ENCODE measurements at regions not wholly inside any gene's neighbourhood (a gene's known extent, or its start where the extent isn't known, plus 50 kb on each side); places are given as distances from the start of the nearest gene placed in this dataset.
"Not testable (repeated sequence)": the region's sequence is repeated elsewhere in the genome, so short reads cannot be mapped to it uniquely, and the experiment has no call there.

DNA sequence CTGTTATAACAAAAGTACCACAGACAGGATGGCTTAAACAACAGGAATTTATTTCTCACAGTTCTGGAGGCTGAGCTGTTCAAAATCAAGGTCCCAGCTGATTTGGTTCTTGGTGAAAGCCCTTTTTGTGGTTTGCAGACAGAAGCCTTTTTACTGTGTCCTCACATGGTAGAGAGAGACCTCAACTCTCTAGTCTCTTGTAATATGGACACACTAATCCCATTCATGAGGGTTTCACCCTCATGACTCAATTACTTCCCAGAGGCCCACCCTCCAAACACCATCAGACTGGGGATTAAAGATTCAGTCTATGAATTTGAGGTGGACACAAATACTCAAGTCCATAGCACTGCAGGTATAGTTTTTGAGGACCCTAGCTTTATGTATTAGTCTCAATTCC is 97.3 kb upstream of the WIPF3 start:
- DNase-seq = not testable (repeated sequence)

GRCh38 chr7:29723127-29723526 is 83.2 kb upstream of the WIPF3 start:
- DNase-seq = not testable (repeated sequence)

GRCh38 chr7:29723599-29723998 is 82.7 kb upstream of the WIPF3 start:
- DNase-seq = no peak

GRCh38 chr7:29729534-29730165 is 76.7 kb upstream of the WIPF3 start:
- not testable (repeated sequence) for DNase-seq

- DNase-seq = no peak
These were observed 72.0 kb upstream of the WIPF3 start for GRCh38 chr7:29734246-29734731.

DNA sequence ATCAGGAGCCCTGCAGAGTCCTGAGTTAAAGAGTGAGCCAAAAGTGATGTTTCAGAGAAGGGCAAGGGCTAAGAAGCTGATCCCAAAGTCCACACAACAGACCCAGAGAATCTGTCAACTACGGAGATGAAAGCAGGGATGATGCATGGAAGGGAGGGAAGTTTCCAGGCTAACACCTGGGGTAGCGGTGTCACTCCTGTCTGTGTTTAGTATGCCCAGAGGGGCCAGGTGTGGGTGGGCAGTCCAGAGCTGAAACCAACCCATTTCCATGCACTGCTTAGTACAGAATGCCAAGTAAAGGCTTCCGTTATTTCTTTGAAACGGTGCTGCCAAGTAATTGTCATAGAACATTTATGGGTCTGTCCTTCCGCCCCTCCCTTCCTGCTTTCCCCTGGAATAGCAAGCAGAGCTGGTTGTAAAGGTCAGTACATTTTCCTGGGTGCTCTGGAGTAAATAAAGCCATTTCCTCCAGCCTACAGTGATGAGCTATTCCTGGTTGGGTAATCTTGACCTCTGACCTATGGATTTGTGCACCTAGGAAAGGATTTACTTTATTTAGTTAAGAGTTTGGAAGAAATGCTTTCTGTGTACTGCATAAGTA is 58.6 kb upstream of the WIPF3 start:
- not testable (repeated sequence) for DNase-seq

- no peak for DNase-seq
These were observed 57.8 kb upstream of the WIPF3 start for GRCh38 chr7:29748286-29749099.

DNA sequence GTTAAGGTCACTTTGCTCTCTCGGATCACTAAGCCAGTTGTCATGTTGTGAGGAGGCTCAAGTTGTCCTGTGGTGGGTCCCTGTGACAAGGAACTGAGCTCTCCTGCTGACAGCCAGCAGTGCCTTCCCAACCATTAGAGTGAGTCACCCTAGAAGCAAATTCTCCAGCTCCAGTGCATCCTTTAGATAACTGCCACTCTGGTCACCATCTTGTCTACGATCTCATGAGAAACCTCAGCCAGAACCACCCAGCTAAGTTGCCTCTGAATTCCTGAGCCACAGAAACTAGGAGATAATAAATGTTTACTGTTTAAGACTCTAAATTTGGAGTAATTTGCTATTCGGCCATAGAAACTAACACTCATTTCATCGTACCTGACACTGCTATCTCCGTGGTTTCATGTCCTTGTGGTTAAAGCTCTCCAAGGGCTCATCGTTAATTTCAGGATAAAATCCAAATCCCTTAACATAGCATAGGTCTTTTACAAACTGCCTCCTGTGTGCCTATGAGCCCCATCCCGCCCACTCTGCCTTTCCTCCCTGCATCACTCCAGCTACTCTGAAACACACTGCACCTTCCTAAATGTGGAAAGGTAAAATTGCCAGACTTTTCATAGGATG is 56.5 kb upstream of the WIPF3 start:
- DNase-seq = no peak

DNA sequence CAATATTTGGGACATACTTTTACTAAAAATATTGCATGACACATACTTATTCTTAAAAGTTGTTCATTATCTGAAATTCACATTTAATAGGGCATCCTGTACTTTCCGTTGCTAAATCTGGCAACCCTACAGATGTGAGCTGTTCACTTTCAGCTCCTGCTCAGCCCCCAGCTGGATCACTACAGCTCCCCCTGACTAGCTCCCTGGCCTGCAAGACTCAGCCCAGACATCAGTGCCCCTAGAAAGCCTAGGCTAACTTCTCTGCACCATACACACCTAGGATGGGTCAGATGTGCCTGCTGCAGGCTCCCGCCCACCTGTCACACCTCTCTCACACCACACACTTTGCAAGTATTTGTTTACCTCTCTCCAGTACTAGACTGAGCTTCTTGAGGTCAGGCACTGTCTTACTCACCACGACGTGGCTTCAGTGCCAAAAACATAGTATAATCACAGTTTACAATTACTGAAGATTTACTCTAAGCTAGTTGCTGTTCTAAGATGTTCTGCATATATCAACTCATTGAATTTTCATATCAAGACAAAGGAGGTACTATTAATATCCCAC is 55.9 kb upstream of the WIPF3 start:
- DNase-seq = not testable (repeated sequence)

- DNase-seq = not testable (repeated sequence)
These were observed 55.3 kb upstream of the WIPF3 start for GRCh38 chr7:29751012-29751411.

GRCh38 chr7:29754874-29755490 is 51.3 kb upstream of the WIPF3 start:
- DNase-seq = no peak
